Stimulated activated CD4-positive, alpha-beta T cell treated with anti-CD3 and anti-CD28 coated beads, TNF-alpha, amount 100 ng/mL, for 4 hours (primary cell): ENCODE measurements at regions not wholly inside any gene's neighbourhood (a gene's known extent, or its start where the extent isn't known, plus 50 kb on each side); places are given as distances from the start of the nearest gene placed in this dataset.
"Not testable (repeated sequence)": the region's sequence is repeated elsewhere in the genome, so short reads cannot be mapped to it uniquely, and the experiment has no call there.

ENCODE experiments used
- DNase-seq, 3 experiments: peaks; one replicate each; pipeline ENCODE4 v3.0.0-alpha.2; 2020; ENCODE audit warnings: low read depth in 3 of 3

DNA sequence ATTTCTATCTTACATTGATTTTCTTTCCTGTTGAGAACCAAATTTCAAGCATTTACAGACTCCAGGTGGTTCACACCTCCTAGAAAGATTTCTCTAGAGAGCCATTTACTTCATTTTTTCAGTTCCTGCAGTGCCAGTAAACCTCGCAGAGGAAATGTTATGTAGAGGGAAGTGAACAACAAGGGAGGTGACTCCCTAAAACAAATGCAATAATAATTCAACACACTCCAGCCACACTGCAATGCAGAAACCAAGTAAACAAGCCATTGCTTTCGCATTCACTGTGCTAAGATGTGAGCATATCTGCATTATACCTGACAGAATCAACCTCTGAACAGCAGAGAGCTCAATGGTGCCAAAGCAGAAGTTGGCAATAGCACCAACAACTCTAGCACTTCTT is 215.1 kb downstream of the RBM26 start:
- DNase-seq: no peak

DNA sequence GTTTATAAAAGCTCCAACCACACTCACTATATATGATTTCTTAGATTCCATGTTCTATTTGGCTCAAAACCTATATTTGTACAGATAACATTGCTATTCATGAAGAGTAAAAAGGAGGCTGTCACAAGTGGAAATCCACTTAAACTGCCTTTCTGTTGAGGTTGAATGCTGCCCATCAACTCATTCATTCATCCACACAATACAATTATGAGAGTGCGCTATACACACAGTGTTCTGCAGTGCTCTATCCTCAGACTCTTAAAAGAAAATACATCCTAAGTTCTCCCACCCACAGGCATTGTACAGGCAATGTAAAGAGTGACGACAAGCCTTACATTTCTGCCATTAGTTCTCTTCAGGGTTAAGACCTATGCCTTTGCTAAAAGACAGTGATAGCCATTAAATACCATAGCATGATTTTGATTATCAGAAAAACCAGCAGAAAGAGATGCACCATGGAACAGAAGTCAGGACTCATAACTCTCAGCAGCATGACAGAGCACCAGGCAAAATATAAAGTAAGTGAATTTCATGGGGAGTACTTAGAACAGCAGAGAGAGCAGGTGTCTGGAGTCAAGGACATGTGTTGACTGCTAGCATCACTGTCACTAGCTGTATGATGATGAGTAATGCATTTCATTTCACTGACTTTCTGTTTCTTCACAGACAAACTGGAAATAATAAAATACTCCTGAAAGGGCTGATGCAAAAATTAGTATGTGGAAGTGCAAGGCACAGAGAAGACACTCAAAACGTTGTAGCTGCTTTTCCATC is 218.0 kb downstream of the RBM26 start:
- no peak for DNase-seq

DNA sequence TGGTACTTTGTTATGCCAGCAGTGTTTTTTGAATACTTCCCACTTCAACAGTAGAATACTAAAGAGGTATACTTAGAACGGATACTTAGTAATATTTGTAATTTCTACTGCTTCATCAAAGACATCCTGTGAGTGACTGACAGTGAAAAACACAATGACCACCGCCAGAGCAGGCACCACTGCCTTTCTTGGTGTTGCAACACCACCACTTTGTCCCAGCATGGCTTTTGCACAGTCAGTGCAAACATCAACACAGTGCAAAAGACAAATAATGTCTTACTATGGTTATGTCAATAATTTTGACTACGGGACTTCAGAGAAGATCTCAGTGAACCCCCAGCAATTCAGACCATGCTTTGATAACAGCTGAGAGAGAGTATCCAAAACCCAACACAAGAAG is 220.5 kb downstream of the RBM26 start:
- no peak for DNase-seq

DNA sequence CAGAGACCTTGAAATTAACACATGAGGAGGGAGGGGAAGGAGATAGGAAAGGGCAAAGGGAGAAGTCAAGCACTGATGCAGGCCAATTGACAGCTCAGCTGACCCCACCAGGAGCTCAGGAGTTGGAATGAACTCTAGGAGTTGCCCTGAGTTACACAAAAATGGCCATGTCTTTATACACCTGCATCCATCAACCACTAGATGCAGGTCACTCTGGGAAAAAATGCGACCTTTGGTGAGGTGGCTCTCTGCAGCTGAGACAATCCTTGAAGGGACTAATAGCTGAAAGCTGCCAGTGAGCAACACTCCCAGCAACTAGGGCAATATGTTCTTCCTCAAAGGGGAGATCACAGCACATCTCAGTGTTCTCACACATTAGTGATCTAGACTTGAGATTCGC is 222.8 kb downstream of the RBM26 start:
- no peak for DNase-seq

DNA sequence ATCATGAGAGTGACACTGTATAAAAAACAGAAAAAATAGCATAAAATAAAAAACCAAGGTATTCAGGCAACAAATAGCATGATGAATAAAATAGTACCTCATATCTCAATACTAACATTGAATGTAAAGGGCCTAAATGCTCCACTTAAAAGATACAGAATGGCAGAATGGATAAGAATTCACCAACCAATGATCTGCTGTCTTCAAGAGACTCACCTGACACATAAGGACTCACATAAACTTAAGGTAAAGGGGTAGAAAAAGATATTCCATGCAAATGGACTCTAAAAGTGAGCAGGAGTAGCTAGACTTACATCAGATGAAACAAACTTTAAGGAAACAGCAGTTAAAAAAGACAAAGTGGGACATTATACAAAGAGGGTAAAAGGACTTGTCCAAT is 232.4 kb downstream of the RBM26 start:
- not testable (repeated sequence) for DNase-seq

DNA sequence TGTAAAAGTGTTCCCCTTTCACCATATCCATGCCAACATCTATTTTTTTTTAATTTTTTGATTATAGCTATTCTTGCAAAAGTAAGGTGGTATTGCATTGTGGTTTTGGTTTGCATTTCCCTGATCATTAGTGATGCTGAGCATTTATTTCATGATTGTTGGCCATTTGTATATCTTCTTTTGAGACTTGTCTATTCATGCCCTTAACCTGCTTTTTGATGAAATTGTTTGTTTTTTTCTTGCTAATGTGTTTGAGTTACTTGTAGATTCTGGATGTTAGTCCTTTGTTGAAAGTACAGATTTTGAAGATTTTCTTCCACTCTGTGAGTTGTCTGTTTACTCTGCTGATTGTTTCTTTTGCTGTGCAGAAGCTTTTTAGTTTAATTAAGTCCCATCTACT is 233.1 kb downstream of the RBM26 start:
- DNase-seq: not testable (repeated sequence)

DNA sequence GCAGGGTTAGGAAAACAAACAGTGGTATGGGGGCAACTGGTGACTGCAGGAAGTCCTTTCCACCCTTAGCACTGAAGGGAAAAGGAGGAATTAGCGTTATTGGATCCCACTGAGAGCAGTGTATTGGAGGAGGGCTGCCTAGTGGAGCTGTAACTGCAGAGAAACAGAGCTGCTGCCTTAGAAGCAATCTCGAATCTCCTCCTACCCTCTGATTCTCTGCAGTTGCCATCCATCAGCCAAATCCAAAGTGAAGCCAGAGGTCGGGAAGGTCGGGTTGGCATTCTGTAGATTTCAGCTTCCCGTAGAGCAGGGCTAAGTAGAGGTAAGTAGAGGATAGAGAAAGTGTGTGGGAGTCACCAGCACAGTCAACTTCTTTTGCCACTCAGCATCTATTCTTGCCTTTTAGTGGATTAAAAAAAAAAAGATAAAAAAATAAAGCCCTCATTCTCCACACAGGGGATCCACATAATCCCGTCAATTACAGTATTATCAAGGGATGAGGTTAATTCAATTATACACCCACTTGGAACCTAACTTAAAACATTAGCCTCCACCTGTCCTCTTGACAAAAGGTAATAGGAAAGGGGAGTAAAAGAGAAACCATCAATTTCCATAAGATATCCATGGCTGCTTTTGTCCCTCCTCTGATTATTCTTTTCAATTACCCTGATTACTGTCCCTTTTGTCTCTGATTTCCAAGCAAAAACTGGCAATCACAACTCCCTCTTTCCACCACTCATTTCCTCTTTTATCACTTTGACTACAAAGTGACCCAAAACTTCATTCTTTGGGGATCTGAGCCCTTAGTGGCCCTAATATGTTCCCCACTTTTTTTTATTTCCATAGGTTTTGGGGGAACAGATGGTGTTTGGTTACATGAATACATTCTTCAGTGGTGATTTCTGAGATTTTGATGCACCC is 234.7 kb downstream of the RBM26 start:
- DNase-seq: no peak

DNA sequence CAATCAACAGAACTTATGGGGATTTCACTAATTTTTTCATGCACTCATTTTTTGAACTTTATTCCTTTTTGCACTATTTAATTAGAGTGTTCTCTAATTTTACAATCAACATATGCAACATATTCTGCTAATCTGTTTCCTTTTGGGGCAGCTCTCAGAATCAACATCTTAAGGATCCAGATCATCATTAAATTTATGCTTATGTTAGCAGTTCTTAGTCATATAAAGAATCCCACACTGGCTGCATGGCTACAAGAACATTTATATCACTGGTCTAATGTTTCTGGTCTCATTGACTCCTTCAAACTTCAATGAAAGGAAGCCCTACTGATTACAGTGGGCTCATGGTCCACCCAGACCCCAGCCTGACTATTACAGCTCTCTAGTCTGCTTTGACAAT is 245.2 kb downstream of the RBM26 start:
- no peak for DNase-seq

DNA sequence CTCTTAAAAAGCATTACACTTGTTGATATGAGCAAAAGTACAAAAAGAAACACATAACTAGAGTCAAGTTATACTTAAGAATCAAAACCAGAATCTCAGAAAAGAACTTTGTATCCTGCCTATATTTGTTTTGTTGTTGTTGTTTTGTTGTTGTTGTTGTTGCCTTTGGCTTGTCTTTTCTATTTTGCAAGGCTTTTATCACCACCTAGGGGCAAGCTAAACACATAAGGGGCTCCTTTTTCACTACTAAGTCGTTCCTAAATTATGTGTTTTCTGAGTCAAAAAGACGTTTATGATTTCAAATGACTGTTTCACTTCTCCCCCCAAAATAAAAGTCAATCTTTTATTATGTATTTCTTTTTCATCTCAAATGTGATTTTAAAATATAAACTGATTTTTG is 250.2 kb downstream of the RBM26 start:
- DNase-seq: no peak

DNA sequence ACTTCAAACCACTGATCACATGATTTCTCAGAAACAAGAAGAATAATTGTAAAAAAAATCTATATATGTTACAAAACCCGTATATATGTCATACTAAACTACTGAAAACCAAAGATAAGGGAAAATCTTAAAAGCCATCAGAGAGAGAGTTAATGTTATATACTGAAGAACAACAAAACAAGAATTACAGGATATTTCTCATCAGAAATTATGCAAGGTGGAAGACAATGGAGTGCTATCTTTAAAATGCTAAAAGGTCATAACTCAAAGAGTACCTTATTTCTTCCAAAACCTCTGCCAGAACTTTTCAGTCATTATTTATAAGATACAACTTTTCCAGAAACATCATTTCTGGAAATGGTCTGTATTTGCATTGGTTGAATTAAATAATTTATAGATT is 256.8 kb downstream of the RBM26 start:
- DNase-seq: no peak

DNA sequence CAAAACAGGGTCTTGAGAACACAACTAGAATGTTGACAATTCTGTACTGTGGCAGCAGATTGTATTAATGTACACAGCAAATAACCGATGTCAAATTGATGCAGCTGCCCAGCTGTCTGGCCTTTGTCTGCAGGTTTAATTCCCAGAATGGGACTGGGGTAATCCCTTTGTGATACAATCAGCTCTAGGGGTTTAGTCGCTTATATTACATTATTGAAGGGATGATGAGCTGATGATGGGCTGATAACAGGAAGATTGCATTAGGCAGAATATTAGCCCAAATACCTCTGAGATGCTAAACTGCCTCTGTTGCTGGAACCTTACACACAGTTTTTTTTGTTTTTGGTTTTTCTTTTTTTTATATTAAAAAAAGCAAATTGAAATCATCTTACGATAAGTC is 265.0 kb downstream of the RBM26 start:
- no peak for DNase-seq

DNA sequence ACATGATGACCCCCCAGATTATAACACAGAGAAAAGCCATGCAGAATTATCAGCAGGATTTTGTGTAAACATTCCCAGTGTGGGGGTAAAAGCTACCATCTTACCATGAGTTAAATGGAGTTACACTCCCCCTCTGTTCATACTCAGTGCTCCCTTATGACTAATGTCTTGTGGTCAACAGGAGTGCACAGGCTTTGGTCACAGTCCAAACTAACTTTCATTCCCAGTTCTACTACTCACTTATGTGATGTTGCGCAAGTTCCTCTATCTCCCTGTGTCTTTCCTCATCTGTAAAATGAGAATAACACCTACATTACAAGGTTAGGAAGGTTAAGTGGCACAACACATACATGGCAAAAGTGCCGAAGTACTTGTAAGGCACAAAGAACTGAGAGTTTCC is 277.9 kb downstream of the RBM26 start:
- DNase-seq: no peak

DNA sequence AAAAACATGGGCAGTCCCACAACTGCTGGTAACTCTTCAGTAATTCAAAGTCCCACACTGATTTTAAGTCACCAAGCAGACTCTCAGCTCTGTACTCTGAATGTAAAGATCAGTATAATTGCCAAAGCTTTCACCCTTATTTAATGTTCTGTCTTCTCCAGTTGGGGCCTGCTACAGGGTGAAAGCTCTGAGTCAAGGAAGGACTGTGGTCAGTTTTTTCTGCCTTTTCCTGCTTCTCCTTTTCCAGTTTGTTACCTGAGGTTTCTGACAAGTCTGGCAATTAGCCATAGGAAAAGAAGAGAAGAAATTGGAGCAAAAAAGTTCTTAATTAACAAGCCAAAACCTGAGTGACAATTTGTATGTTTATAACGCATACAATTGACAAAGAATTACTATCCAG is 279.3 kb downstream of the RBM26 start:
- DNase-seq: no peak

DNA sequence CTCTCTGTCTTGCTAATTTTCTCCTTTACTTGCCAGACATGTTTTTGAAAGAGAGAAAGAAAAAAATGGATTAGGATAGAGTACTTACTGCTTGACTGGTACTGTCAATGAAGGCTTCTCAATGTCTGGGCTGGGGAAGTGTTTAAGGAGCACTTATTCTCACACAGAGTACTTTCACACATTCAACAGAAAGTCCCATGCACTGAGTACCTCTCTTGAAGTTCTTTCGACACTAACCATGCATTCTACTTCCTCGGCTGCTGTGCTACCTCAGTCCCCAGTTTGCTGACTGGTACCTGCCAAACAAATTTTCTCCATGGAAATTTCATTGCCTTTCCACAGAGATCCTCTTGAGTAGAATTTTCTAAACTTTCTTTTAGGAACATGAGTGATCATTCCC is 281.9 kb downstream of the RBM26 start:
- no peak for DNase-seq

DNA sequence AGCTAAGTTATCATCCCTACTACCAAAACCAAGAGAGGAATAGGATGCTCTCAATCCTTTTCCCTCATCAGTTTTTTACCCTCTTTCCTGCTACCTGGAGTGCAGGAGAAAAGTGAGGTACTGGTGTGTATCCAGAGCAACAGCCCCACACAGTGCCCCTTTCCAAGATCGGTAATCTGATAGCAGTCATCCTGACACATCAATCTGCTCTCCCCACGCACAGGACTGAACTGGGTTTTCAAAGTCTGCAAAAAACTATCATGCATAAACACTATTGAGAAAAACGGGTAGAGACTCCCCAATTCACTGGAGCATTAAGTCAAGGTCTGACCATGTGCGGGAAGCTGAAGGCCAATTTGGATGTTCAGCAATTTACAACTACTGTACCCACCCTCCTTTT is 284.8 kb downstream of the RBM26 start:
- DNase-seq: no peak

DNA sequence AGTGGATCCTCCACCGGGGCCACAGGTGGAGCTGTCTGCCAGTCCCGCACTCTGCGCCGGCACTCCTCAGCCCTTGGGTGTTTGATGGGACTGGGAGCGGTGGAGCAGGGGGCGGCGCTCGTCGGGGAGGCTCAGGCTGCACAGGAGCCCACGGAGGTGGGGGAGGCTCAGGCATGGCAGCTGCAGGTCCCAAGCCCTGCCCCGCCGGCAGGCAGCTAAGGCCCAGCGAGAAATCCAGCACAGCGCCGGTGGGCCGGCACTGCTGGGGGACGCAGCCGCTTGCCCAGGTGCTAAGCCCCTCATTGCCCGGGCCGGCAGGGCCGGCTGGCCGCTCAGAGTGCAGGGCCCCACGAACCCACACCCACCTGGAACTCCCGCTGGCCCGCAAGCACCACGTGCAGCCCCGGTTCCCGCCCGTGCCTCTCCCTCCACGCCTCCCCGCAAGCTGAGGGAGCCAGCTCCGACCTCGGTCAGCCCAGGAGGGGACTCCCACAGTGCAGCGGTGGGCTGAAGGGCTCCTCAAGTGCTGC is 286.4 kb downstream of the RBM26 start:
- DNase-seq: no peak

DNA sequence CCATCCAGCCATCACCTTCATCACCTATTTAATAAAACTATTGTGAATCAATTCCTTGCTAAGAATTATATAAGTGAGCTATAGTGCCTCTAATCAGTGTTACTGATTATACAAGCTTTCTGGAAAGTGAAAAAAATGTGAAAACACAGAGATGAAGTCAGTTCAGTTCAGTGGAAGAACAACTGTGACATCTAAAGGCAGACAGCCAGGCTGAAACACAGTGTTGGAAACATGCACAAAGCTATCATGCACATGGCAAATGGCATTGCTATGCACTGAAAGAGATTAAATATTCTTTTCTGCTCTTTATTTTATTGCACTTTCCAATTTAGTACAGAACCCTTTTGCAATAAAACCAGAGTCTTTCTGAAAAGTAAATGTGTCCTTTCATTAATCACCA is 294.0 kb downstream of the RBM26 start:
- DNase-seq: no peak

DNA sequence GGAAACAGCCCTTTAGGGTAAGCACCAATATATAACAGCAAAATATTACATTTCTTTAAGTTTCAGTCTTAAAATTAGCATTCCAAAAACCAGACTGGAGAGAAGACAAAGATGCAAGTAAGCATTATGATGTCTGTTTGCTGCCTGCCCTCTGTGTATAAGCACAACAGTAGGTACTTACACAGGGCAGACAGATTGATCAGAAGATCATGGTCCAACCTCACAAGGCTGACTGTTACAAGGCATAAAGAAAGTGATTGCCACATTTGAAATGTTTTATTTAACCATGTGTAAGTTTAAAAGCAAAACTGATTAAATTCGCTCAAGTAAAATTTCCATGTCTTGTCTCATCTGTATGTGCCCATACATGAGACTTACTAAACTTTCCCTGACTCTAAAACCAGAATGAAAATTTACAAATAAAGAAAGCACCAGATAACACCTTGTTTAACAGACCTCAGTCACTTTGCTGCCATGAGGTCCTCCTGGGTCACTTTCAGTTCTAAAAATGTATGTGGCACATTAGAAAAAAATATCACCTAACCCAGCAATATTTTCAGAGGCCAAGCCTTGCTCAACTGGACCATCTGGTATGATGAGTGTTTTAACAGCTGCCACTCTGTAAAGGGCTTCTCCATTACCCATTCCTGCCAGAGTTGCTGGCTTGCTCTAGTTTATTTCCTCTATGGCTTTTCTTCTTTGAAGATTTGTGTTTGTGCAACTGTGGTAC is 297.0 kb downstream of the RBM26 start:
- DNase-seq: no peak

DNA sequence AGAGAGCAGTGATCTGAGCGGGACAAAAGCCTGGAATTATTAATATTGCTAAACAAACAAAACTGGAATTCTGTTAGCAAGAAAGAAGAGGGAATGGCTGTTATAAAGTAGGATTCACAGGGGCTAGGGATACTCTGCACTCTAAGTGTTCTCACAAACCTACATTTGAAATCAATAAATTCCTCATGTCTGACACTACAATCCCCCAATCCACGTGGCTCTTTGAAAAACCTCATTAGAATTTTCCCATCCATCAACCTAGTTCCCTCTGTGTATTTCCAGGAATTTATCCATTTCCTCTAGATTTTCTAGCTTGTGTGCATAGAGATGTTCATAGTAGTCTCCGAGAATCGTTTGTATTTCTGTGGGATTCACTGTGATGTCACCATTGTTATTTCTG is 307.5 kb downstream of the RBM26 start:
- DNase-seq: no peak

DNA sequence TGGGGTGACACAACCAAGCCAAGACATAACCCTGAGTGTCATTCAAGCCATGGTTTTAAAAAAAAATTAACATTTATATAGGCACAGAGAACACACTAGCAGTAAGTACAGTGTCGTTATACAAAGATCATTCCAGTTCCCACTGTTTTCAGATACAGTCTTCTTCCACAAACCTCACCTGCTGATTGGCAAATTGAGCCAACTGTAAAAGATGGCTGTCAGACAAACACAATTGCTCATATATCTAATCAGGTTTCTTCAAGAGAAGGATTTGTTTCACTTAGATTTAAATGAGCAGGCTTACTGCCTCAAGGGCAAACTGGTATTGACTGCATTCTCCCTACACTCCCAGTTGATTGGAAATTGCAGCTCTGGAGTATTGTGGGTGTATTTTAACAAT is 308.9 kb downstream of the RBM26 start:
- no peak for DNase-seq

DNA sequence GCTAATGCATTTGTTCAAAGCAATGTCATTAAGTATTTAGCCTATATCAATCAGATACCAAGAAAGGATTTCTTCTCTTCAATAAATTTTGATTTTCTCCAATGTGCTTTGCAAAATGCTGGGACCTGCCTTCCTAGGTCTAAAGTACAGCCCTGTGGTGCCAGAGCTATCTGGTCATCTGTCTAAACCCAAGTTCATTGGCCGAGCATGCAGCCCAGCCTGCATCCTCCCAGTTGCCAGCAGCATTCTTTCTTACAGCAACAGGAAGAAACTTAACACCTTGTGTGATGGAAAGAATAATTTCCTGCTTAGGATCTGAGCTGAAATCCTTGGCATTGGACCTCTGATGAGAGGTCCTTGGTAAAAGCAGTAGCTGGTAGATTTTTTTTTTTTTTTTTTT is 310.0 kb downstream of the RBM26 start:
- no peak for DNase-seq

DNA sequence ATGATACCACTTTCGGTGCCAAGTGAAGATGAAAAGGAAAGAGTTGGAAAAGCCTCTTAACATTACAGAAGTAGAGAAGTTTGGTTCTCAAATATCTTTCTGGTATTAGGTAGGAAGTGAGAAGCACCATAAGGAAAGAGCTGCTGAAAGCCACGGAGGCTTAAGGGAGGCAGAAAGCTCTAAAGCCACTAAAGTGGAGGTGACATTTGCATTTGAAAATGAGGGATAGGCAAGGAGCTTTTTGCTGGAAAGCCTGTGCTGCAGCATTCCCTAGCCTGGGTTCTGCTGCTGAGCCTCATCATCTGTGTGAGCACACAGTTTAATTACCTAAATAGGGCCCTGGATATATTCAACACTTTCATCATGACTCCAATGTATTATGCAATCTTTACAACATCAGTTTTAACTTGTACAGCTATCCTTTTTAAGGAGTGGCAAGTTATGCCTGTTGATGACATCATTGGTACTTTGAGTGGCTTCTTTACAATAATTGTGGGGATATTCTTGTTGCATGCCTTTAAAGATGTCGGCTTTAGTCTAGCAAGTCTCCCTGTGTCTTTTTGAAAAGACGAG is 315.4 kb downstream of the RBM26 start:
- DNase-seq: no peak
